VCaP (cell line): ENCODE measurements at regions not wholly inside any gene's neighbourhood (a gene's known extent, or its start where the extent isn't known, plus 50 kb on each side); places are given as distances from the start of the nearest gene placed in this dataset.

Source experiments
- H3K27ac ChIP-seq: fragments of 450-650 bp; 2 replicates; pipeline ENCODE4 v1.5.1; 2017
- CTCF ChIP-seq: fragments of 450-650 bp; conservative IDR thresholded peaks from 2 replicates; pipeline ENCODE4 v1.5.1; 2017; ENCODE audit warnings: mild to moderate bottlenecking, moderate library complexity

- H3K27ac ChIP-seq, result no peak overlapping the region
- TF ChIP-seq CTCF, result no peak
Observed at GRCh38 chr5:72559866-72560766, 52.9 kb upstream of the ZNF366 start.

GRCh38 chr5:72558383-72558782, 51.2 kb upstream of the ZNF366 start:
- no peak overlapping the region for H3K27ac ChIP-seq
- no peak for TF ChIP-seq CTCF

- TF ChIP-seq CTCF, result no peak
Observed at GRCh38 chr5:72558046-72558336, 50.8 kb upstream of the ZNF366 start.

GRCh38 chr5:72557167-72558045, 50.2 kb upstream of the ZNF366 start:
- no peak for TF ChIP-seq CTCF
- no peak overlapping the region for H3K27ac ChIP-seq

More at GRCh38 chr5:72558046-72558336, 50.8 kb upstream of the ZNF366 start:
- H3K27ac ChIP-seq, result no peak overlapping the region
